Kidney (tissue), 13 donors: ENCODE measurements at regions not wholly inside any gene's neighbourhood (a gene's known extent, or its start where the extent isn't known, plus 50 kb on each side); places are given as distances from the start of the nearest gene placed in this dataset.

Experiments used
- DNase-seq, 5 donors: peaks; one replicate each; pipeline ENCODE4 v3.0.0-alpha.2; 2013 to 2020
- FAIRE-seq: peaks from 2 replicates; lab custom pipeline; 2012; peaks lifted over from hg19 to GRCh38; lab: Jason Lieb, UNC
- H3K27ac ChIP-seq, 2 donors: one replicate each; pipeline ENCODE4 v1.7.0; 2013; ENCODE audit warnings: low read depth in 2 of 2, low read length in 2 of 2, inconsistent platforms in 1 of 2
- H3K27me3 ChIP-seq: one replicate; pipeline ENCODE4 v1.7.1; 2013; ENCODE audit warnings: low read length, inconsistent platforms; ENCODE audit not compliant: control insufficient read depth, insufficient read depth
- H3K36me3 ChIP-seq, 3 donors: one replicate each; pipeline versions ENCODE4 v1.7.0 to v1.7.1; 2013; ENCODE audit warnings: low read length in 3 of 3, control low read depth in 1 of 3, inconsistent platforms in 1 of 3; ENCODE audit not compliant: insufficient read depth in 3 of 3, control insufficient read depth in 2 of 3
- H3K4me1 ChIP-seq, 3 donors: one replicate each; pipeline versions ENCODE4 v1.7.0 to v1.7.1; 2013; ENCODE audit warnings: low read length in 3 of 3, inconsistent platforms in 1 of 3, low read depth in 1 of 3; ENCODE audit not compliant: control insufficient read depth in 2 of 3, insufficient read depth in 2 of 3
- H3K4me3 ChIP-seq, 3 donors: one replicate each; pipeline versions ENCODE4 v1.7.0 to v1.8.1; 2013; ENCODE audit warnings: low read length in 3 of 3, control low read depth in 1 of 3, inconsistent platforms in 1 of 3
- H3K9ac ChIP-seq, 3 donors: one replicate each; pipeline versions ENCODE4 v1.7.0 to v1.7.1; 2013; ENCODE audit warnings: low read length in 3 of 3, control low read depth in 1 of 3, inconsistent platforms in 1 of 3
- H3K9me3 ChIP-seq, 3 donors: one replicate each; pipeline versions ENCODE4 v1.7.0 to v1.7.1; 2013; ENCODE audit warnings: low read length in 3 of 3, control low read depth in 1 of 3, inconsistent platforms in 1 of 3; ENCODE audit not compliant: control insufficient read depth in 2 of 3, insufficient read depth in 1 of 3
- intact Hi-C: fragments of 100-400 bp; cut with DNase I; formaldehyde crosslinking; loops from one replicate; pipeline ENCODE4 v1.11.1; 2022
- TF ChIP-seq, protein P1 (sequence below): IDR thresholded peaks from 3 replicates; pipeline ENCODE4 v1.5.1; 2012; ENCODE audit warnings: mild to moderate bottlenecking, moderate library complexity, borderline replicate concordance; ENCODE audit not compliant: insufficient read depth; ENCODE audit errors: extremely low read depth
- donor health status: control.
- donor health status: control.
- donor health status: control.
- donor health status: control.
- donor health status: control.
- donor health status: DM: yes; HTN: yes; CAD: no.
- donor health status: Normal renal cell carcinoma (clear cell type).

DNA sequence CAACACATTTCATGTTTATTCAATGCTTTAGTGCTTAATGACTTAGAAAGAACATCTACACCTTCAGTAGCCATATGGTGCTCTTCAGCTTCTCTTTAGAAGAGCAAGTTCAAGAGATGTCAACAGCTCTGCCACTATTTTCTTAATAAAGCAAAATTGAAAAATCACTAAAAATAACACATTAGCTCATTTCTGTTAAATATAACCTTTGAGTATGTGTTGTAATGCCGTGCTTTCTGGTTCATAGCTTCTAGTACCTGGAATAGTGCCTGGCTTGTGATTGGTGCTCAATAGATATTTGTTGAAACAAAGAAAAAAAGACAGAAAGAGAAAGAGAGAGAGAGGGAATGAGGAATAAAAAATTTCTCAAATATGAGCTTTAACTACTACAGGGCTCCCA is 349.8 kb upstream of the SPRED2 start:
- intact Hi-C loops, result no loop called here
- DNase-seq, result no peak
- H3K27me3 ChIP-seq, result no peaks in the 10 kb centered on the region
- no peak for FAIRE-seq
- H3K9ac ChIP-seq, result no peak overlapping the region
- no peaks in the 10 kb centered on the region for H3K4me1 ChIP-seq
- H3K27ac ChIP-seq, result no peak overlapping the region
- no peak overlapping the region for H3K4me3 ChIP-seq
- H3K36me3 ChIP-seq, result no peaks in the 10 kb centered on the region
- no peaks in the 10 kb centered on the region for H3K9me3 ChIP-seq
- TF ChIP-seq, protein P1, sequence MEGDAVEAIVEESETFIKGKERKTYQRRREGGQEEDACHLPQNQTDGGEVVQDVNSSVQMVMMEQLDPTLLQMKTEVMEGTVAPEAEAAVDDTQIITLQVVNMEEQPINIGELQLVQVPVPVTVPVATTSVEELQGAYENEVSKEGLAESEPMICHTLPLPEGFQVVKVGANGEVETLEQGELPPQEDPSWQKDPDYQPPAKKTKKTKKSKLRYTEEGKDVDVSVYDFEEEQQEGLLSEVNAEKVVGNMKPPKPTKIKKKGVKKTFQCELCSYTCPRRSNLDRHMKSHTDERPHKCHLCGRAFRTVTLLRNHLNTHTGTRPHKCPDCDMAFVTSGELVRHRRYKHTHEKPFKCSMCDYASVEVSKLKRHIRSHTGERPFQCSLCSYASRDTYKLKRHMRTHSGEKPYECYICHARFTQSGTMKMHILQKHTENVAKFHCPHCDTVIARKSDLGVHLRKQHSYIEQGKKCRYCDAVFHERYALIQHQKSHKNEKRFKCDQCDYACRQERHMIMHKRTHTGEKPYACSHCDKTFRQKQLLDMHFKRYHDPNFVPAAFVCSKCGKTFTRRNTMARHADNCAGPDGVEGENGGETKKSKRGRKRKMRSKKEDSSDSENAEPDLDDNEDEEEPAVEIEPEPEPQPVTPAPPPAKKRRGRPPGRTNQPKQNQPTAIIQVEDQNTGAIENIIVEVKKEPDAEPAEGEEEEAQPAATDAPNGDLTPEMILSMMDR, result no peak

DNA sequence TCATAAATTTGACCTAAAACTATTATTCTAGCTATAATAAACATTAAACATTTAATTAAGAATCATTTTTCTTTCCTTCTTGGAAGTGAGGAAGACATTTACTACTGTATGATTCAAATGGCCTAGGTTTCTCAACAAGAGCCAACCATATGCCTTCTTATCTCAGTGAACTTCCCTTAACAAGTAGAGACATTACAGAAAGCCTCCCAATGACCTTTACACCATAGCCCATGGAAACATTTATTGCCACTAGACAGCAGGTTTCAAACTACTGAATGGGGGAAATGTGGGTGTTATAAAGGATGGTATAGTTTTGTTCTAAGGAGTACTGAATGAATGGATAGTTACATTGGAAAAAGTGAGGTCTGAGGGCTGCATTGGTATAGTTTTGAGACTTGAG is 349.4 kb upstream of the SPRED2 start:
- Histone ChIP-seq H3K4me3 (no peak overlapping the region), H3K9ac (no peak overlapping the region), H3K27me3 (no peaks in the 10 kb centered on the region), H3K9me3 (no peaks in the 10 kb centered on the region), H3K4me1 (no peaks in the 10 kb centered on the region), H3K36me3 (no peaks in the 10 kb centered on the region), H3K27ac (no peak overlapping the region)
- intact Hi-C loops, result no loop called here
- TF ChIP-seq, protein P1, result no peak
- FAIRE-seq (no peak), DNase-seq (no peak)

GRCh38 chr2:65779021-65779420 is 346.6 kb upstream of the SPRED2 start:
- H3K4me1 ChIP-seq, result no peaks in the 10 kb centered on the region
- FAIRE-seq, result no peak
- H3K9me3 ChIP-seq, result no peaks in the 10 kb centered on the region
- DNase-seq, result no peak
- no peaks in the 10 kb centered on the region for H3K36me3 ChIP-seq
- no peak overlapping the region for H3K9ac ChIP-seq
- H3K27me3 ChIP-seq, result no peaks in the 10 kb centered on the region
- intact Hi-C loops, result no loop called here
- no peak overlapping the region for H3K4me3 ChIP-seq
- TF ChIP-seq, protein P1, result no peak
- no peak overlapping the region for H3K27ac ChIP-seq

GRCh38 chr2:65778137-65778536 is 345.7 kb upstream of the SPRED2 start:
- Histone ChIP-seq H3K27ac (no peak overlapping the region), H3K9ac (no peak overlapping the region), H3K4me1 (no peaks in the 10 kb centered on the region), H3K36me3 (no peaks in the 10 kb centered on the region), H3K9me3 (no peaks in the 10 kb centered on the region), H3K4me3 (no peak overlapping the region), H3K27me3 (no peaks in the 10 kb centered on the region)
- TF ChIP-seq, protein P1, result no peak
- DNase-seq (no peak), FAIRE-seq (no peak)
- intact Hi-C loops, result no loop called here
